ENCODE measurements at regions not wholly inside any gene's neighbourhood (a gene's known extent, or its start where the extent isn't known, plus 50 kb on each side); places are given as distances from the start of the nearest gene placed in this dataset.

GRCh38 chr6:144847916-144848315 lies 562.8 kb downstream of the UTRN start:
- Mint-ChIP-seq H3K27ac (ENCODE audit: unreplicated experiment) (no peak overlapping the region), H3K4me3 (ENCODE audit: unreplicated experiment) (no peak overlapping the region), H3K4me1 (ENCODE audit: unreplicated experiment) (peaks cover 26% of the 10 kb centered on the region), H3K27me3 (ENCODE audit: unreplicated experiment) (no peaks in the 10 kb centered on the region), H3K36me3 (ENCODE audit: unreplicated experiment) (peaks cover 37% of the 10 kb centered on the region), H3K9me3 (ENCODE audit: unreplicated experiment) (peaks cover 8% of the 10 kb centered on the region)
- DNase-seq (ENCODE audit: extremely low spot score, unreplicated experiment): no peak
- TF ChIP-seq CTCF (IDR thresholded peaks at IDR 0.05): no peak

- TF ChIP-seq CTCF (IDR thresholded peaks at IDR 0.05): no peak
- Mint-ChIP-seq H3K27me3 (ENCODE audit: unreplicated experiment) (no peaks in the 10 kb centered on the region), H3K36me3 (ENCODE audit: unreplicated experiment) (peaks cover 38% of the 10 kb centered on the region), H3K27ac (ENCODE audit: unreplicated experiment) (no peak overlapping the region), H3K9me3 (ENCODE audit: unreplicated experiment) (peaks cover 8% of the 10 kb centered on the region), H3K4me1 (ENCODE audit: unreplicated experiment) (peaks cover 11% of the 10 kb centered on the region), H3K4me3 (ENCODE audit: unreplicated experiment) (no peak overlapping the region)
- DNase-seq (ENCODE audit: extremely low spot score, unreplicated experiment): no peak
These were observed 564.8 kb downstream of the UTRN start for GRCh38 chr6:144849920-144850319.

GRCh38 chr6:144853603-144854002 lies 568.5 kb downstream of the UTRN start:
- Mint-ChIP-seq H3K4me1 (ENCODE audit: unreplicated experiment) (no peaks in the 10 kb centered on the region), H3K27me3 (ENCODE audit: unreplicated experiment) (no peaks in the 10 kb centered on the region), H3K27ac (ENCODE audit: unreplicated experiment) (no peak overlapping the region), H3K4me3 (ENCODE audit: unreplicated experiment) (no peak overlapping the region), H3K9me3 (ENCODE audit: unreplicated experiment) (no peaks in the 10 kb centered on the region), H3K36me3 (ENCODE audit: unreplicated experiment) (peaks cover 22% of the 10 kb centered on the region)
- DNase-seq (ENCODE audit: extremely low spot score, unreplicated experiment): no peak
- no peak for TF ChIP-seq CTCF (IDR thresholded peaks at IDR 0.05)

- Mint-ChIP-seq H3K27me3 (ENCODE audit: unreplicated experiment) (no peaks in the 10 kb centered on the region), H3K9me3 (ENCODE audit: unreplicated experiment) (no peaks in the 10 kb centered on the region), H3K36me3 (ENCODE audit: unreplicated experiment) (peaks cover 19% of the 10 kb centered on the region), H3K4me3 (ENCODE audit: unreplicated experiment) (no peak overlapping the region), H3K27ac (ENCODE audit: unreplicated experiment) (no peak overlapping the region), H3K4me1 (ENCODE audit: unreplicated experiment) (no peaks in the 10 kb centered on the region)
- TF ChIP-seq CTCF (IDR thresholded peaks at IDR 0.05): no peak
- no peak for DNase-seq (ENCODE audit: extremely low spot score, unreplicated experiment)
These were observed 569.5 kb downstream of the UTRN start for GRCh38 chr6:144854654-144855053.

GRCh38 chr6:144855375-144855774 lies 570.2 kb downstream of the UTRN start:
- TF ChIP-seq CTCF (IDR thresholded peaks at IDR 0.05): no peak
- H3K27me3 Mint-ChIP-seq (ENCODE audit: unreplicated experiment): no peaks in the 10 kb centered on the region
- peaks cover 15% of the 10 kb centered on the region for H3K36me3 Mint-ChIP-seq (ENCODE audit: unreplicated experiment)
- H3K27ac Mint-ChIP-seq (ENCODE audit: unreplicated experiment): no peak overlapping the region
- H3K9me3 Mint-ChIP-seq (ENCODE audit: unreplicated experiment): no peaks in the 10 kb centered on the region
- H3K4me3 Mint-ChIP-seq (ENCODE audit: unreplicated experiment): no peak overlapping the region
- DNase-seq (ENCODE audit: extremely low spot score, unreplicated experiment): no peak
- no peaks in the 10 kb centered on the region for H3K4me1 Mint-ChIP-seq (ENCODE audit: unreplicated experiment)

All from osteocyte (in vitro differentiated cells).